Inflammatory macrophage (primary cell): ENCODE measurements at regions not wholly inside any gene's neighbourhood (a gene's known extent, or its start where the extent isn't known, plus 50 kb on each side); places are given as distances from the start of the nearest gene placed in this dataset.
"Not testable (repeated sequence)": the region's sequence is repeated elsewhere in the genome, so short reads cannot be mapped to it uniquely, and the experiment has no call there.

ENCODE experiments used
- DNase-seq, 2 donors: peaks; one replicate each; pipeline ENCODE4 v3.0.0-alpha.2; 2020 to 2022

DNA sequence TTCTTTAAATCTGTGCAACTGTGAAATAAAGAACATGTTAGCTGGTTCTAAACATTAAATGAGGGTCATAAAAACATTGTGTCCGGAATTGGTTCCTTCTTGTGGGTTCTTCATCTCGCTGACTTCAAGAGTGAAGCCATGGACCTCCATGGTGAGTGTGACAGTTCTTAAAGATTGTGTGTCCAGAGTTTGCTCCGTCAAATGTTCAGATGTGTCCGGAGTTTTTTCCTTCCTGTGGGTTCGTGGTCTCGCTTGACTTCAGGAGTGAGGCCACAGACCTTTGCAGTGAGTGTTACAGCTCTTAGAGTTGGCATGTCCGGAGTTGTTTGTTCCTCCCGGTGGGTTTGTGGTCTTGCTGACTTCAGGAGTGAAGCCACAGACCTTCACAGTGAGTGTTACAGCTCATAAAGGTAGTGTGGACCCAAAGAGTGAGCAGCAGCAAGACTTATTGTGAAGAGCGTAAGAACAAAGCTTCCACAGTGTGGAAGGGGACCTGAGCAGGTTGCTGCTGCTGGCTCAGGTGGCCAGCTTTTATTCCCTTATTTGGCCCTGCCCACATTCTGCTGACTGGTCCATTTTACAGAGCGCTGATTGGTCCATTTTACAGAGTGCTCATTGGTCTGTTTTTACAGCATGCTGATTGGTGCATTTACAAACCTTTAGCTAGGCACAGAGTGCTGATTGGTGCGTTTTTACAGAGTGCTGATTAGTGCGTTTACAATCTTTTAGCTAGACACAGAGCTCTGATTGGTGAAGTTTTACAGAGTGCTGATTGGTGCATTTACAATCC, 579.2 kb downstream of the GBE1 start:
- not testable (repeated sequence) for DNase-seq

DNA sequence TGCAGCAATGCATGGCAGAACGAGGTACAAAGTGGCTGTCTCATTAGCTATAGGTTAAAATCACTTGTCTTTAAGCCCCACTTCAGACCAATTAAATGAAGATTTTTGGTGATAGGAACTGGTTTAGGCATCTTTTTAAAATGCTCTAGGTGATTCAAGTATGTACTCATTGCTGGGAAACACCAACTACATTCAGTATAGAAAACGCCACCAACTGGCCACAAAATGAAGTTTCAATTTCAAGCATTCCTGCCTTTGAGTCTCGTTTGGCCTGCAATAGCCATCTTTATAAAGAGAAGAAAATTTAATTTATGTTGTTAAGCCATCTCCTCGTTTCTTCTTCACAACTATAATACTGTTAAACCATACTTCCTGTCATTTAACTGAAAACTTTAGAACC, 587.9 kb downstream of the GBE1 start:
- DNase-seq = no peak

DNA sequence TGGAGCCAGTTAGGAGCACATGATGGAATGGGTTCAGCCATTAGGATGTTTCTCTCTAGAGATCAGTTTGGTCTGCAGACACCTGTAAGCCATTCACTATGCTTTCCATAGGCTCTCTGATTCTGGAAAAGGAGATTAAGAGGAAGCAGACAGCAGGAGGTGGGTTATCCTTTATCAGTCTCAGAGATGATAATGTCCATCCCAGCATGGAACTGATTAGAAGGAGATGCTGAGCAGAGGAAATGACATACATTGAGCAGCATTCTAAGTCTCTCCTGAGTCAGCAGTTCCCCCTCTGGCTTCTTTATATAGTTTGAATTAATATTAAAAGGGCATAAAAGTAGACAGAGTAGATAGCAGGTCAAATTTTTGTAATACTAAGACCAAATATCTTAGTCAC, 591.1 kb downstream of the GBE1 start:
- no peak for DNase-seq

DNA sequence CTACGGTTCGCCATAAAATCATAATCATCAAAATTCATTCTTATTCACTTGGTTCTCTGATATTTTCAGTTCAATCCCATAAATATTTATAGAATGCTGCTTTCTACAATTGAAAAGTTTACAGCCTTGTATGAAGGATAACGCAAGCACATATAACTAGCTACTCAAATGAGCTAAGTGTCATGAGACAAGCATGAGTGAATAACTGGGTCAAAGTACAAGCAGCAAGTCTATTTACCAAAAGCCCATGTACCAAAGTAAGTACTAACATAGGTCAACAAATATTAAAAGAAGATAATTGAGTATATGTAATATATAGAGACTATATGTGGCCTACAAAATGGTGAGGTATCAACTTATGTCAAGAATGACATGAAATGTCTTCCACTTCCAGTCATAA, 596.6 kb downstream of the GBE1 start:
- DNase-seq = no peak

DNA sequence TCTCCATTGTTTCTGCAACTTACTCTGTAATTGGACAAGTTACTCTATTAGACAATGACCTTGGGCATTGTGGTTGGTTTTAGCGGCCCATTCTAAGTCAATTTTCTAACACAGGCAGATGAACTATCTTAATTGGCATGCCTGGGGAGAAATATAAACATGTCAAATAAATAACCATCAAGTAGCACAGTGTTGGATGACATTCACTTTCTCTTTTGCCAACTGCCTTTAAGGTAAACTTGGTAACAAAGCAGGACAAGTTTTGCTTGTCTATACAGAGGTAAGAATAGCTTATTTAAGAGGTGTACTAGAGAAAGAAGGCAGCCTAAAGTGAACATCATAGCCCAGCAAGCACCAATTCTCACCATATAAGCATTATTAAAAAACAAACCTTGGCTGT, 599.6 kb downstream of the GBE1 start:
- no peak for DNase-seq

DNA sequence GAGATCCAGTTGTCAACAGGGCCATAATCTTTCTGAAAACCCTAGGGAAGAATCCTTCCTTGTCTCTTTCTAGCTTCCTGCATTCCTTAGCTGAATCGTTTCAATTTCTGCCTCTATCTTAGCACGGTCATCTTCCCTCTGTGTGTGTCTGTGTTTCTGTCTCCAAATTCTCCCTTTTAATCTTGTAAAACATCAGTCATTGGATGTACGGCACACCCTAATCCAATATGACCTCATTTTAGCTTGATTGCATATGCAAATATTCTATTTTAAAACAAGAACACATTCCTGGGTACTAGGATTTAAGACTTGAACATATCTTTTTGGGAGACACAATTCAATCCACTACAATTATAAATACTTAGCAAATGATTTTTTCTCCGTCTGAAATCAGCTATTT, 600.3 kb downstream of the GBE1 start:
- DNase-seq = no peak

DNA sequence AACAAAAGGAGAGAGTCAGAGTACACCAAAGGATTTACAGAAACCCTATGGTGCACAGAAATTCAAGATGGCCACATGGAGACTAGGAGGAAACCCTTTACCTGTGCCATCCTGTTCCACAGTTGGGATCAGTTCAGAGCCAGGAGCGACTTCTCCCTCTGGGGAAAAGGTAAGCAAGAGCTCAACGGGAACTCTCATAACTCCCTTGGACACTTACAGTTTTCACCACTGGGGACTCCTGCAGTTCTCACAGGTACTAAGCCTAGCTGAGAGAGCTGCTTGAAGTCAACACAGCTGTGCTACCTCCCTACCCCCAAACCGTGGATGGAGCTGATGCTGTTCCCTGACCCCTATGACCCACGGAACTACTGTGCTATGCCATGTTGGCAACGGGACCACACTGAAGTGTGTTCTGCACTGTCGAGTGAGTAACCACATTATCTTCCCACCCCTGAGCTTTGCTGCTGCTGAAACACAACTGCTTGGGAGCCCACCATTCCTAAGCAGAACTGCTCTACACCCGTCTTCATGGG, 606.8 kb downstream of the GBE1 start:
- DNase-seq = no peak

DNA sequence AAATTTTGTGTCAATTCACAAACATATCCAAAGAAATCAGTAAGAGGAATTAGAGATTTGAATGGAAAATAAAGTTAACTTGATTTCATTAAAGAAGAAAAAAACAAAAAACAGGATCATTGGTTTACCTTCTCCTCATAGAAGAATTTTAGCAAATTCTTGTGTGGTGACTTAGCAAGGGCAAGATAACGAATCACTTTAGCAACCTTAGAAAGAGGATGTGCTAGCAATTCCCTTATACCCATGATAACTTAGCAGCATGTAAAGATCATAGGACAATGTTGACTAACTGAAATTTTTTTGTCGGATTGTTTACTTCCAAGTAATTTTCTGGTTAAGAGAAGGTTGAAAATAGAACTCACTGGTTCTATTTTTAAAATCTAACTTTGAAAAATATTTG, 609.3 kb downstream of the GBE1 start:
- DNase-seq = no peak

DNA sequence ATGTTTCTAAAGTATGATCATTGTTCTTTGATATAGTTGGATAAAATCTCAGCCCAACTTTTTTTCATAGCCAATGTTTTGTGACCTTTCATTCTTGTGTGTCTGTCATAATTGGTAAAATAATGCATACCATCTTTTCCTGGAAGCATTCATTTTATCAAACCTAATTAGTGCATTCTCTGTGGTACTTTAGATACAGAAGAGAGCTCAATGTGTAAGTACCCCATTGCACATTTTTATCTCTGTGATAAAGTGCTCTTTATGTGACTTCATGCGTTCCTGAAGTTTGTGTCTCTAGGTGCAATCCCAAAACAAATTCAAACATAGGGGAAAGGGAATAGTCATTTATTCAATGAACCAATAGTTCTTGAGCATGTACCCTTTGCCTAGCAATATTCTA, 628.5 kb downstream of the GBE1 start:
- DNase-seq = no peak

DNA sequence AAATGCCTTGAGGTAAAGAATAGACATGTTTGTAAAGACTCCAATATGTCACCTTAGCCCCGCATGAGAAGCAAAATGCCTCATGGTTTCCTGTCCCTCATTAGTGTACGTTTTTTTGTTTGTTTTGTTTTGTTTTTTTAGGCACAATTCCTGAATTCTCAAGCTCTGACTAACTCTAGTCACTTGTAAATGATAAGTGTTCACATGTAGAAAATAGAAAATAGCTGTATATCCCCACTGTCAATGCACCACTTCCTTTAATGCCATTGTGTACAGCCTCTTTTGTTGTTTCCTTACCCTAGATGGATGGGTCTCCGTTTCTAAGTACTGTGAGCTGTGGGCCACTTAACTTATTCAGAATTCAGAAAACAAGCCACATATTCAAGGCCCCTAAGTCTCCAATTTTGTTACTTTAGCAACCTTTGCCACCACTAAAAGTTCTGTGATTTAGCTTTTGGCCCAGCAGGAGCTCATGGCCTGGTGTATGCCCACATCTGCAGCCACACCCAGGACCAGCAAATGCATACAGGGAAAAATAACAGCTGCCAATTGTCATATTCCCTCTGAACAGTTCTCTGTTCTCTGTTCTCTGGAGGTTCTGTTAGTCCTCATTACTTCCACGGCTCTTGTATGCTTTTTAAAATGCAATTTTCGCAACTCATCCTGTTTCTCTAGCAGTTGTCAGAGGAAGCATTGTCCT, 655.5 kb downstream of the GBE1 start:
- DNase-seq = no peak

DNA sequence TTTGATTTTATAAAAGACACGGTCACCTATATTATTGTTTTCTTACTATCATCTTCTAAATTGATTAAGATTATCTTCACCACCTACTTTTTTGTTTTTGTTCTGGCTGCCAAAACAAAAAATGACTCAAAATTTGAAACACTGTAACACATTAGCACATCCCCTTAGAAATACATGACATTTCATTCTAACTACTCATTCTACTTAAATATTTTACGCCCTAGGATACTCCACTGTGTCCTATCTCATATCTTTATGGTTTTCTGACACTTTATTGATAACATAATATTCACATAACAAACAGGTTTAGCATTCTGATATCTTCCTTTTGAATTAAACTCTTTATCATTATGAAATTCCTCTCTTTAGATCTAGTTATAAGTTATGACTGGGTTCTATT, 656.2 kb downstream of the GBE1 start:
- no peak for DNase-seq

DNA sequence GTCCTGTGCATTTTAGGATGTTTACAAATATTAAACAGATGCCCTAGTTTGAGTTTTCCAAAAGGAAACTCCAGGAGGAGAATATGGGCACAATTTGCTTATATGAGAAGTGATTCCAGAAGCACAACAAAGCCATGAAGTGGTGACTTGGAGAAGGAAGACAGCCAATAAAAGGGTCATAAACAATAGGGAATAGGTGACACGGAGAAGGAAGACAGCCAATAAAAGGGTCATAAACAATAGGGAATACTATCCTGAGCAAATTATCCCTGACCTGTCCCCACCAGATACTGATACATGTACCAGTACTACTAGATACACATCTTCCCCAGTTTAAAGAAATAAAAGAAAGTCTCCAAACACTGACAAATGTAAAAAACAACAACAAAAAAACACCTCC, 663.6 kb downstream of the GBE1 start:
- no peak for DNase-seq

DNA sequence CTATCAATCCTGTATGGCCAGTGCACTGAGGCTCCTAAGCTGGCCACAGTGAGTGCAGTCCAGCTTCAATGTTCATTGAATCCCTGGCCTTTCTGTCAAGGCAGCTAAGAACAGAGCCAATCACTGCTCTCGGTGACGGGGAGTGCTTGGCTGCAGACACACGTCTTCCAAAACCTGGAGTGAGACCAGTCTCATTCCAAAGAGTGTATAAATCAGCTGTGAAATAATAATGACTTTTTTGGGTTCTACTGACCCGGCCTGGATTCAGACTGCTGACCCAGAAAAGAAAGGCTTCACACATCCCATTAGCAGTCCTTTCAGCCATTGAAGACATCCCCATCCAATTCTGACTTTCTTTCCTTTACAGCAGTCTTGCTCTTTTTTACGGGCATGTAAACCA, 665.5 kb downstream of the GBE1 start:
- DNase-seq = no peak

DNA sequence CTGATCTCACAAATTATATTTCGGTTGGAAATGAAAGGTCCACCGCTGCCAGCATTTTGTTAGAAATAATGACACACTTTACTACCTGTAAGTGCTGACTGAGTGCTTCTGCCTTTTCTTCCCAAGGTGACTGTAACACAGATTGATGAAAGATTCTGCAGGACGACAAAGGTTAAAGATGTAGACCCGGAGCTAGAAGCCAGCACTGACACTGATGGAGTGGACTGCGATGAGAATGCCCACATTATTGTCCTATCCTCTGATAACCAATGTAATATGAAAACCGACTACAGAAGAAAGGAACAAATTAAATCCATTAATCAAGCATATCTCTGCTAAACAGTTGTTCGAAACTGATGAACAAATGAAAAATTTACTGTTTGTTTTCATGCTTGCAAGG, 666.5 kb downstream of the GBE1 start:
- DNase-seq = no peak

DNA sequence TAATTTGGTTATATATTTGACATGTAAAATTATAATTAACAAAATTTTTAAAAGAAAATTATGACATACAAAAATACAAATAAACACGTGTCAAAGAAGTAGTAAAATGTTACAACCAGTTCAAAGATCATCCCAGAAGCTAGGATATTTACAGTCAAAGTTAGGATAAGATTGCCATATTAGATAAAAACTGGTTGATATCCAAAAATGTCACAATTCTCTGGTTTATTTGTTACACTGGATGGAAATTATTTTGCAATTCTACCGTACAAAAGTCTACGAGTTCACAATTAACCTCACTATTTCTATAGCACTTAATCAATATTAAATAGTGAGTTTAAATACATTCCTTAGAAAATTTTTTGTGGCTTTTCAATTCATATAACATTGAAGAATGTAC, 673.8 kb downstream of the GBE1 start:
- no peak for DNase-seq

DNA sequence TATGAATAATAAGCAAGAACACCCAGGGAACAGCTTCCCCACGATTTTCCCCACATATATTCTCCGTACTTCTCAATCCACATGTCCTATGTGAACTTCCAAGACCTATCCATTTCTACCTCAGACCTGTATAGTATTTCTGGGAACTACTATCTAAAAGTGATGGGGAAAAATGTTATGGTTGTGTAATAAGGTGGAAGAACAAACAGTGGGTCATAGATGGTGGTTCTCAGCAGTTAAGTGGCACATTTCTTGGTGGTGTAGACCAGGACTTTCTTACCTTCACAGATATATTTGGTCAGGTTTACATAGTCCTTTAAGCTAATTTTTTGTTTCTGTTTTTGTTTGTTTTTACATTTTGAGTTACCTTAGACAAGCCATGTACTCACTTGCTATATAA, 675.1 kb downstream of the GBE1 start:
- no peak for DNase-seq

DNA sequence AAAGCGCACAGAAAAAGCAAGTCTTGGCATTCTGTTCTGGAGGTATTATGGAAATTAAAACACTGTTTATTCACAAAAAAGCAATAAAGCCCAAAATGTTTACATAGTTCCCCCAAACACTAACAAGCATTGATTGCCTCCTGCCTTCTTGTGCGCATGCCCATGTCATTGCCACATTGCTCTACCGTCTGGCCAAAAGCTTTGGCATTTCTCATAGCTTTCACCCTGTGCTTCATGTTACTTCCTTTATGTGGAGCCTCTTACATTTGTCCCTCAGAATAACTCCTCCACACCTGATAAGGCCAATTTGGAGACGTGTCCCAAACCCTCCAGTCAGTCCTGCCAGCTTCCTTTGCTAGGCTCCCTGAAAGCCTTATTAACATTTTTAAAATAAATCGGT, 680.8 kb downstream of the GBE1 start:
- no peak for DNase-seq

DNA sequence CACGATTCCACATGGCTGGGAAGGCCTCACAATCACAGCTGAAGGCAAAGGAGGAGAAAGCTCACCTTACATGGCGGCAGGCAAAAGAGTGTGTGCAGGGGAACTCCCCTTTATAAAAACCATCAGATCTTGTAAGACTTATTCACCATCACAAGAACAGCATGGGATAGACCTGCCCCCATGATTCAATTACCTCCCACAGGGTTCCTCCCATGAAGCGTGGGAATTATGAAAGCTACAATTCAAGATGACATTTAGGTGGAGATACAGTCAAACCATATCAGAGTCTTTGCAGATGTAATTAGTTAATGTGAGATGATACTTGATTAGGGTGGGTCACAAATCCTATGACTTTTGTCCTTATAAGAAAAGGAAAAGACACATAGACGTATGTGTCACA, 688.9 kb downstream of the GBE1 start:
- no peak for DNase-seq

DNA sequence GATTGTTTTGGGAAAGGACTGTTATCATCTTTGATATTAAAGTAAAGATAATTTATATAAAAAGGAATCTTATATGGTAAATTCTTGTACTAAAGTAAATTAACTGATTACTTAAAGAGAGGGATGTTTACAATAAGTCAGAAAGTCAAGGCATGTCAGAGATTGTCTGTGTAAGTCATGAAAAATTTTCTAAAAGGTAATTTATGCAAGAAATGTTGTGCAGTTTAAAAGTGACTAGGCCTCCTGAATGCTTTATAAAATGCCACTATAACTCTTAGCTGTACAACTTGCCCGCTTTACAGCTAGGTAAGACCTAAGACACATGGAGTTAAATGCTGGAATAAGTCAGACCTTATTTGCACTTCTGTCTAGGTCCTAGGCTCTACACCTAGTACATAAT, 692.9 kb downstream of the GBE1 start:
- DNase-seq = no peak

DNA sequence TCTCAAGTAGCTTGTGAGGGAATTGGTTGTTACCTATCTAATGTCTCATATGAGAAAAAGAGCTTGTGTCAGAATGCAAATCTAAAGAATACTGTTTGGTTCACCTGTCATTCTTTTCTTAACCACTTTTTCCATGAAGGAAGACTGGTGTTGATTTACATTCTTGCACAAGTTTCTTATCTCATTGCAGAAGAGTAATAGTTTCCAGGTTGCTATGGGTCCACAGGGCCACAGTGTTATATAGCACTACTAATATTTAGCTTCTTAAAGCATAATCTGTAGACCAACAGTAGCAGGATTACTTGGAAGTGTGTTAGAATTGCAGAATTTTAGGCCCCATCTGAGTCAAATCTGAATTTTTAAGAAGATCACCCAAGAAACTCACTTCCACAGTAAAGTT, 697.5 kb downstream of the GBE1 start:
- no peak for DNase-seq

DNA sequence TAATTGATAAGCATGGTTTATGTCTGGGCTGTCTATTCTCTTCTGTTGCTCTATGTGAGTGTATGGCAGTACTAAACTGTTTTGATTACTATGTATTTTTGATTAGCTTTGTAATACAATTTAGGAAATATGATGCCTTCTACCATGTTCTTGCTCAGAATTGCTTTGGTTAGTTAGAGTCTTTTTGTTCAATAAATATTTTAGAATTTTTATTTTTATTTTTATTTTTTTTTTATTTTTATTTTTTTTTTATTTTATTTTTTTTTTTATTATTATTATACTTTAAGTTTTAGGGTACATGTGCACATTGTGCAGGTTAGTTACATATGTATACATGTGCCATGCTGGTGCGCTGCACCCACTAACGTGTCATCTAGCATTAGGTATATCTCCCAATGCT, 710.3 kb downstream of the GBE1 start:
- DNase-seq = not testable (repeated sequence)

DNA sequence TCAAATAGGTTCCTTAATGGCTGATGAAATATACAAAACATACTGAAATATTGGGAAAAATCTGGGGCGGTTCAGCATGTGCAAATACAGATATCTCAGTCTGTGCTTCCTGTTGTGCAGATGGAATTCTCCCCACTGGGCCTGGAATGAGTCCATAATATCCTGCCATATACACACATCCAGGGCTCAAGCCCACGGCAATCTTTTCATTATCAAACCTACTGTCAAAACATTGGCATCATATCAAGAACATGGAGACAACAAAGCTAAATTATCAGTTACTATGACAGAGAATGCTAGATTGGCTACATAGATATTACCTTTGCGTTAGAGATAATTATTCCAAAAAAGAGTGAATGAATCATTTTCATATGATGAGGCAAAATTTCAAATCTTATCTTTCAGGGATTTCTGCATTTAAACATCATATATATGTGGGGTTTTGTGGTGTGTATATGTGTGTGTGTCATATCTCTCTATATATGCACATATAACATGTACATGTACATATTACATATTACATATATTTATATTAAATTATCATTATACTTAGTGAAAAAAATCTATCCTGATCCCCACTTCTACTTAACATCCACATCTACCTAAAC, 713.3 kb downstream of the GBE1 start:
- no peak for DNase-seq

DNA sequence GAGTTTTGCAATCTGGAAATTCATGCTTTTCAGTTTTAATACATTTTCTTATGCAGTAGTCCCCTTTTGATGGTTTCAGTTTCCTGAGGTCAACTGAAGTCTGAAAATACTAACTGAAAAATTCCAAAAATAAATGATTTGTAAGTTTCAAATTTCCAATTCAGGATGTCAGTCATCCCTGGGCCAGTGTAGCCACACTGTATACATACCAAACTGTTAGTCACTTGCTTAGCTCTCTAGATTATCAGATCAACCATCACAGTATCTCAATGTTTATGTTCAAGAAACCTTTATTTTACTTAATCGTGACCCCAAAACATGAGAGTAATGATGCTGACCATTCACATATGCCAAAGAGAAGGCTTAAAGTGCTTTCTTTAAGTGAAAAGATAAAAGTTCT, 715.5 kb downstream of the GBE1 start:
- no peak for DNase-seq

DNA sequence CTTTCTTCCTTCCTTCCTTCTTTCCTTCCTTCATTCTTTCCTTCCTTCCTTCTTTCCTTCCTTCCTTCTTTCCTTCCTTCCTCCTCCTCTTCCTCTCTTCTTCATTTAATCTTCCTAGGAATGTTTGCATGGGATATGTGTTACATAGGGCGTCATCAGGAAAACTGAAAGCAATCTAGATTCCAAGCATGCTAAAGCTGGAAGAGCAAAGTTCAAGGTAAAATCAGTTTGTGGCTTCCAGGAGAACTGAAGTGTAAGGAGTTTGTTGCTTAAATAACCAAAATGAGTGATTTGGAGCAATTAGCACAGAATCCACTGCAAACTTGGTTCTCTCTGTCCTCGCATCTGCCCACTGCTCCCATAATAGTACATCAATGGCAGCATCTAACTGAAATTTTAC, 716.2 kb downstream of the GBE1 start:
- no peak for DNase-seq
